HG02870 (cell line): ENCODE measurements at regions not wholly inside any gene's neighbourhood (a gene's known extent, or its start where the extent isn't known, plus 50 kb on each side); places are given as distances from the start of the nearest gene placed in this dataset.
"Not testable (repeated sequence)": the region's sequence is repeated elsewhere in the genome, so short reads cannot be mapped to it uniquely, and the experiment has no call there.

Experiments used
- ATAC-seq: cut with Tn5 transposase; IDR thresholded peaks from one replicate; pipeline ENCODE4 v1.9.1; 2021; ENCODE audit warnings: mild to moderate bottlenecking, moderate library complexity; ENCODE audit not compliant: unreplicated experiment

DNA sequence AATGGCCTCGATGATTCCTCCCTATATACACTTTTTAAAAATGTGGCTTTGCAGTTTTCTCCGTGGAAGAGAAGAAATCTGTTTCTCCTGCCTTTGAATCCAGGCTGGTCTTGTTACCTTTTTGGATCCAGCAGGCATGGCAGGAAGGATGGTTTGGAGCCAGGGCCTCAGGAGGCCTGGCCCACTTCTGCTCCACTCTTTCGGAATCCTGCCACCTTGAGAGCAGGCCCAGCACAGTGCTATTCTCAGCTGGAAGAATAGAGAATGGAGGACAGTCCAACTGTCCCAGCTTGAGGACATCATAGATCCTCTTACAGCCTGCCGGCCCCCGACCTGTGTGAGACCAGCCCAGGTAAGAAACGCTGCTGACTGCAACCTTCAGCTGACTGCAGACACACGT lies 421.5 kb downstream of the FUT8 start:
- ATAC-seq = no peak

DNA sequence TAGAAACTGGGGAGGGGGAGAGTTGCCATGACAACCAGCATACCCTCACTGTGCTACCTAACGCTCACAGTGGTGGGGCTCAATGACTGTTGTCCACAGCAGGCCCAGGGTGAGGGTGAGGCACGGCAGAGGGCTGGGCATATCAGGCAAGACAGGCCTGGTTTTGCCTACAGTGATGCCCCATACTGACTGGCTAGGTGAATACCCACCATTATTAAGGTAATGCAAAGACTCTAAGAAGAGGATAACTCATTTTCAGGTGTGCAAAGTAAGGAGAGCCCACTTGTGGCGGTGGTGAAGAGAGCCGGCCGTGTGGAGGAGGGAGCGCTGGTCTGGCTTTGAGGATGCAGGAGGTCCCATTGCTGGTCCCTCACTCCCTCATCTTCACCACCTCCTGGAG lies 422.3 kb downstream of the FUT8 start:
- ATAC-seq = no peak

DNA sequence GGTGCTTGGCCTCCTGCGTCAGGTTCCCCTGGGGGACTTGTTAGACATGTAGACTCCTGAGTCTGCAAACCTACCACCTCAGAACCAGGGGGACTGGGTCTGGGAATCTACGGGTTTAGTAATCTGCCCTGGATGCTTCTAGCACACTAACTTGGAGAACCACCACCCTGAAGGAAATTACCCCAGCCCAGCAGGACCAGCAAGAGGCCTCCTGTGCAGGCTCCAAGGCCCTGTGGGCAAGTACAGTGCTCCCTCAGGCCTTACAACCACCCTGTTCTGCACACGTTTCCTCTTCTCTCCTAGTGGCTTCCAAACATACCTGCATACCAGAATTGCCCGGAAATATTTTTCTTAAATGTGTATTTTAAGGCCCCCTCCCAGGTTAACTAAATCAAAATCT lies 423.0 kb downstream of the FUT8 start:
- ATAC-seq = no peak

DNA sequence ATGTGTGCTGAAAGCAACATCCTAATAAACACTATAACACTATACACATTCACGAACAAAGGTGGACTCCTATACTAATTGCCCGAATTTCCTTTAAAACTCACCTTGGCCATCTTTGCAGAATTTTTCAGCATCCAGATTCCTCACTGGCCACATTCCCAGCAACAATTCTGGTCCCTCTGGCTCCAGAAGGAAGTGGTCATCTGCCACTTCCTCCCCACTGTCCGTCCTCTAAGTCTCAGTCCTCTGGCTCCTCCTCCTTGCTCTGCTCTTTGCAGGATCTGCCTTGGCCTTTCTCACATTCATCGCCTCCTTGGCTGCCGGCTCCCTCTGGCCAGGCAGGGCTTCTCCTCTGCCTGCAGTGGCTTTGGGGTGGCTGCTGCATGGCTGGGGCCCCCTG lies 426.0 kb downstream of the FUT8 start:
- no peak for ATAC-seq

DNA sequence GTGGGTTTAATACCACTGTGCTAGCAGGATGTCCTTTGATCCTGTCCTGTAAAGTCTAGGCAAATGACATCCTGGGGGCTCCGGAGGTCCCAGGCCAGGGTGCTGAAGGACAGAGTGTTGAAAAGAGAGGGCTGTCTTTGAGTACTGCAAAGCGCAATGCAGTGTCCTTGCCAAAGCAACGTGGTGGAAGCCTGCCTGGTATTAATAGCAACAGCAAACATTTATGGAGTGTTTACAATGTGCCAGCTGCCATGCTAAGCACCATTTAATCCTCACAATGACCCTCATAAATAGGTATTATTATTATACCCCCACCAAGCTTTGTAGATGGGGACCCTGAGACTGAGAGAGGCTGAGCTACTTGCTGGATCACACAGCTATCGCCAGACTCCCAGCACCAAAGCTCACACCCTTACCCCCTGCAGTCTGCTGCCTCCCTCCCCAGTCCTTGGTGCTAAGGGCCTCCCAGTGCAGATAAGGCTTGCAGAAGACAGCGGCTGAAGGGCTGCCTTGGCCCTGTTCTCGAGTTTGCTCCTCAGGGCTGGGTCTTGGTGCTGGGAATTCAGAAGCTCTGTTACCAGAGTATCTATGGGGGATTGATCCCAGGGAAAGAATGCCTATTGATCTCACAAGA lies 427.7 kb downstream of the FUT8 start:
- no peak for ATAC-seq

DNA sequence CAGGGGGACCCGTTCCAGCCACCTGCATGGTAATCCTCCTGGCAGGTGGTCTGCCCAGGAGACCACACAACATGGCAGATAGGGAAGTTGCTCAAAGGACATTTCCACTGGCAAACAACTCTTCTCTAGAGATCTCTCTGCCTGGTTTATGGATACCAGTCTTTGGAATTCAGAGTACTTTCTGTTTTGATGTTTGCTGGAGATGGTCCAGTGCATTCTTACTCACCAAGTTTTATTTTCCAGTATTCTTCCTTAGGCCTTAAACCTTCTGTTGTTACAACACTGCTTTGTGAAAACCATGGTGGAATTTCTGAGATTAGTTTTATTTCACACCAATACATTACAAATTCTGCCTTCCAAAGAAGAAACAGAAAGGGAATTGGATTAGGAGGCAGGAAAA lies 428.3 kb downstream of the FUT8 start:
- ATAC-seq = no peak

DNA sequence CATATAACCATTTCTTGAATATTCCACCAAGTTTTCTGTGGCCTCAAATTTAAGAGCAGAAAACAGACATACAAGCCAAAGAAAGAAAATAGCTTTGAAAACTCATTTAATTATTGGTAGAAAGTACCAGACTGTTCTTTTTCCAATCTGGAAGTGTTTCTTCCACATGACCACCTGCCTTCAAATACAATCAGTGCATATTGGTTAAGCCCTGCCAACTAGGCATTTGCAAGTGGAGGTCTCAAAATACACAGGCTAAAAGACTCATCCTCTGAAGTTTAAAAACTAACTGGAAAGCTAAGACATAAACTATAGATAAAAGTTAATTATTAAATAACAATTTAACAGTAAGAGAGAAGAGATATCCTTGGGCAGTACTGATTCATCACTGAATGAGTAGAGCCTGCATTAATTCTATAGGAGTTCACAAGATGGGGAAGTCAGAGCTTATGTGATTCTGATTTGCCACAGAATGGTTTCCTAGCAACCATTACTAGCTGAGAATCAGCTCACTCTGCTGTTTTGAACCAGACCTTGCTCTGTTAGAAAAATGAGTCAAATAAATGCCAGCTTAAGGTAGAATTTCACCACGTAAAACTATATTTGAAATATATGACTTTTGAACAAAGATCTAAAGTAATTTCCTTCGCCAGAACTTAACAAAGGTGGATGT lies 433.8 kb downstream of the FUT8 start:
- no peak for ATAC-seq

DNA sequence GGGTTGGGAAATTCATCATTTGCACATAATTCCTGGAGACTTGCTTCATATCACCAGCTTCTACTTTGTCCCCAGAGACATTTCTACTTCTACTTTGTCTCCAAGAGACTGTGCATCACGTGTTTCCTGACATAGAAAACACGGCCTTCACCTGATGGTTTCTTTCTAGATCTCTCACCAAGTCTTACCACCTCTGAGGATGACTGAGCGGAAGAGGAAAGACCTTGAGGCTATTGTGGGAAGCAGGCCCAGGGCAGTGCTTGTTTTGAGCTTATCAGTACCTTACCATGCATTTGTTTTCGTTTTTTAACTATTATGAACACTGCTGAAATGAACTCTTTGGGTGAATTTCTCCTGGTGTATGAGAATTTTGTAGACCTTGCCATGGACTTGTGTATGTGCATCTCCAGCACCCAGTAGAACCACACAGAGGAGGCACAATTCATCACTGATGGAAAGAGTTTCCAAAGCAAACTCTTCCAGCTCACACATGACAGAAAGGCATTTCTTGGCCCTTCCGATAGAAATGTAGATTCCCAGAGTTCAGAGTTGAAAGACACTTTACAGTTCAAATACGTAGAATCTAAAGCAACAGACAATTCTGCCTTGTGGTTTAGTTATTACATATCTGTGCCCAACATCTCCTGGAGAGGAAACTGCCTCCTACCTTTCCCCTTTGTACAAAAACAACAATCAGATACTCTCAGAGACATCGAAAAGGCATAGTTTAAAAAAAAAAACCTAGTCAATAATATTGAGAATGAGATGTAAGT lies 434.7 kb downstream of the FUT8 start:
- no peak for ATAC-seq

DNA sequence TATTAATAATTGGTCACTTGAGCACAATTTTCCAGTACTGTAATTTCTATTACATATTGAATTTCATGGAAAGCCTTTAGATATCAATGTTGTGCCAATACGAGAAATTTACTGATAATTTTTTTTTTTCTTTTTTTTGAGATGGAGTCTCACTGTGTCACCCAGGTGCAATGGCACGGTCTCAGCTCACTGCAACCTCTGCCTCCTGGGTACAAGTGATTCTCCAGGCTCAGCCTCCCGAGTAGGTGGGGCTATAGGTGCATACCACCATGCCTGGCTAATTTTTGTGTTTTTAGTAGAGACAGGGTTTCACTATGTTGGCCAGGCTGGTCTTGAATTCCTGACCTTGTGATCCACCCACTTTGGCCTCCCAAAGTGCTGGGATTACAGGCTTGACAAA lies 435.4 kb downstream of the FUT8 start:
- ATAC-seq = not testable (repeated sequence)

DNA sequence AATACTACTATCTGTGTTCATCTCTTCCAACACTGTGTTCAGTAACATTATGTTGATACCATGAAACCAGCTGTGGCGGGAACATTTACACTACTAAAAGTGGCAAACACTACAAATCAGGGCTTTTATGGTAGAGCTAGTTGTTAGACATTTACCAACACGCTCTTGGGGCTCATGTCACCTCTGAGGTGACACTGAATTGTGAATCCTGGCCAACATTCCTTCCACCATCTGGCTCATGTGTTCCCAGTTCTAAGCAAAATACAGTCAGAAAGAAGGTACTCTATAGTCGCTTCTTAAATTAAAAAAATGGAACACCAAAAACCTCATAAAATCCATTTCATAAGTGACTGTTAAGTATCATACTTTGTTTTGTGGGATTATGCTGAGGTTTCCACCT lies 436.6 kb downstream of the FUT8 start:
- no peak for ATAC-seq

DNA sequence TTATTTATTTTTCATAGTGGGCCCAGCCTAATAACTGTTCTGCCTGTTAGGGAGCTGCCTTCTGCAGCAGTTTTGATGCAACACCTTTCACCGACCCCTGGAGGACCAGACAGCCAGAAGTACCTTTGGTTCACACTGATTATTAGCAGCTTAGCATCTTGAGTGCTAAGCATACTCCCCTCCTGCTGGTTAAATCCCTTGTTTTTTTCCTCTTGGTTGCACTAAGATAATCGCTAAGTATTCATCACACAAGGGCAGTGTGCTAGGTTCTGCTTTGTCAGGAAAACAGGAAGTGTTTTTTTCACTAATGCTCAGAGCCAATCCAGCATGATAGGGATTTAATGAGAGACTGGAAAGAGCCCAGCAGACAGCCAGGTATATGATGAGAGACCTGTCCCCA lies 437.0 kb downstream of the FUT8 start:
- no peak for ATAC-seq

DNA sequence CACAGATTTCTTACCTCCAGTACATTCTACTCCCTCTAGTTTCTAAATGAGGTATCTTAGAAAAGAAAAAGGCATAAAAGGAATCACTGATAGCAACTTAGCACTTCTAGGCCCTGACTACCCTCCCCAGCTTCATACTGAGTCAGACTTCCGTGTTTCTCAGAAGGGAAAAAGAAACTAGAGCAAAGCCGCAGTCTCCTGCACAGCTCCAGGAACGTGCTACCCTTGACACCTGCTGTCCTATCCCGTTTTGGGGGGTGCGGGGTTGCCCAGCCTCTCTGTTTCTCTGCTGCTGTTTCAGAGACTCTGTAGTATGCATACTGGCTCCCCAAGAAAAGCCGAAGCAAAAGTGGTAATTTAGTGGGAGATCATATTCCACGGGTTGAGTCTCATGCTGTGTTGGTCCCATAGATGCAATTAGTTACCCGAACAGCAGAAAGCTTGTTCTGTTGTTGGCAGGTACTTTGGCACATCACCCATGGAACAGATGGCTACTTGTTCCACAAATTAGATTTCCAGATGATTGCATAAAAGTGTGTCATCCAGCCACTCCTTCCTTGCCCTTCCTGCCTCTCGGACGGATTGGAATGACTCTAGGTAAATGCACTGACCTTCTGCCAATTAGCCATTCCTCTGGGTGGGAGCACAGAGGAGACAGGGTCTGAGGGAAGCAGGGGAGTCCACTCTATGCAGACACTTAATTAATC lies 438.1 kb downstream of the FUT8 start:
- ATAC-seq = no peak

DNA sequence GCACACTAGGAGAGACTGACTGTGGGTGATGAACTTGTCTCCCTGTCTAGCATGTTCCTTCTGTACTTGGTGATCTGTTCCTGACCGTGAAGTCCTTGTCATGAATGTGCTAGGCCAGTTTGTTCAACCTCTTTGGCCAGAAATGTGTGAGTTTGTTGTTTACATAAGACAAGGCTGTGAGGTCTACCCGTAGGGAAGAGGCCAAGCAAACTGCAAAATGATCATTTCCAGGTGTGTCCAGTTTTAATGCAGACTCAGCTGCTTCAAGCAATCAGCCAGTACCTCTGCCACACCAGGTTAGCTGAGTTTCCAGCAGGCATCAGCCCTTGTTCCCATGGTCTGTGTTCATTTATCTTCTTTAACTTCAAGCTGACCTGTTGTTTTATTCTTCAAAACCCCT lies 440.2 kb downstream of the FUT8 start:
- ATAC-seq = no peak

DNA sequence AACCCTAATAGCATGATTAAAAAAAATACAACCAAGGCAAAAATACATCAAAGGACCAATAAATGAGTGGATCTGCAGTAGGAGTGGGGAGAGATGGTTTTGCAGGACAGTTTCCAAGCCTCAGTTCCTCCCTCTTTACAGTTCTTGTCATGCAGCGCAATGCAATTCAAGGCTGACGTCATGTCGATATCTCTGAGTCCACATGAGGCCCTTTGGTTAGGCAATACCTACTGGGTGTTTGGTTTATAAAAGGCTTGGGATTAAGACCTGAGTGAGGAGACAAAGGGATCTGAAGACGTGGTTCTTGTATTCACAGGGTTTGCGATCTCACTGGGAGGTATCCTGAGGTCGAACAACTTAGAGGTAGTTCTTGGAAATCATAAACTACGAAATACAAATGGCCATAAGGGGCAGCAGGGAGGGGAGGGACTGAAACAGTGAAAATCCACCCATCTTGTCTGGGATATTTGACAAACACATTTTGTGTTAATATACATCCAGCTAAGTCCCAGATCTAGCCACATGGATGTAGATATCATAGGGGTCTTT lies 441.0 kb downstream of the FUT8 start:
- no peak for ATAC-seq

DNA sequence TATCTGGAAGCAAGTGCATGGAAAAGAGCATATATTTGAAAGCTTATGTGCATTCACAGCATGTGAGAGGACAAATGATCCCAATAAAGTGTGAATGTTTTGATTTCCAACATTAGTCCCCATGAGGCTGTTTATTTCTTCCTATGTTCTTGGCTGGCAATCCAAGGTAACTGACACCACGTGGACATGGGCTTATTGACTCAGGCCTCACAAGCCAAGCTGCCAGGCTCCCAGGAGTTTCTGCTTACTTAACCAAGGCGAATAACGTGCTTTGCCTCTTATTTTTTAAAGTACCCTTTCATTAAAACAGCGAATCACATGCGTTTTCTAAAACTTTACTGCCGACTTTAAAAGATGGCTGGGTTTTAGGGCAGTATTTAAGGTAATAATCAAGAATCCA lies 441.7 kb downstream of the FUT8 start:
- ATAC-seq = no peak

DNA sequence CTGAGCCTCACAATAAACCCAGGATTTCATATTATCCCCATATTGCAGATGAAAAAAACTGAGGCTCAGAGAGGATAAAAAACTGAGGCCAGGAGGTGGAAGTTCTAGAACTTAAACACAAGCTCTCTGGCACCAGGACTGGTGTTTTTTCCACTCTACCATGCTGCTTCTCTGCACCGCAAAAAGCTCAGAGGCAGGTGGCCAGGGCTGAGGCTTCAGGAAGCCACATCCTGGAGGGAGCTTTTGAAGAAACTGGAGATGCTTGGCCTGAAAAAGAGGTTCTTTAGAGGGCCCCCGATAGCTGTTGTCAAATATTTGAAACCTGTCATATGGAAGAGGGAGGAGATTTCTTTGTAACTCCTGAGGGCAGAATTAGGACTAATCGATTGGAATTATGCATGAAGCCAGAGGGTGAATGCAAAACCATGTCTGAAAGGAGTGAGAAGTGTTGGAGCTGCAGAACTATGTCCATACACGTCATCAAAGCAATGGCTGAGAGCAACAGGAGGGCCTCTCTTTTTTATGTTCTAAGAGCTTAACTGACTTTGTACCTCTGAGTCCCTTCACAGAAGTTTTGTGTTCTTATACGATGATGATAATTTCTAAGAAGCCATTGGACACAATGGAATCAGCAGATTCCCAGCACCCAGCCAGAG lies 448.6 kb downstream of the FUT8 start:
- ATAC-seq = no peak

DNA sequence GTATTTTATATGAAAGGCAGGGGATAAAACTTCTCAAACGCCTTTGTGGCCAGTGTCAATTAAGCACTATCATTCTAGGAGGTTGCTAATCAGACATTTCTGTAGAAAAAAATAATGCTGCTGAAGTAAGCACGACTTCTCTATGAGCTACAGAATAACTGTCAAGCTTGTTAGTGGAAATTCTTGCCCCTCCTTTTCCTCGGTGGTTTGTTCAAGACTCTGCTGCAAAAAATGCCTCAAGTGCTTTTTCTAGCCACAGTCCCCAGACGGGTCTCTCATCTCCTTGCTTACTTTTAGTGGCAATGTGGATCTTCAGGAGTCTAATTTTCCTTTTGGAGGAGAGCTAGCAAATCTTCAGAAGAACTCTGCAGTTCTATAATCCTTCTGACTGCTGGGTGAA lies 452.0 kb downstream of the FUT8 start:
- no peak for ATAC-seq

DNA sequence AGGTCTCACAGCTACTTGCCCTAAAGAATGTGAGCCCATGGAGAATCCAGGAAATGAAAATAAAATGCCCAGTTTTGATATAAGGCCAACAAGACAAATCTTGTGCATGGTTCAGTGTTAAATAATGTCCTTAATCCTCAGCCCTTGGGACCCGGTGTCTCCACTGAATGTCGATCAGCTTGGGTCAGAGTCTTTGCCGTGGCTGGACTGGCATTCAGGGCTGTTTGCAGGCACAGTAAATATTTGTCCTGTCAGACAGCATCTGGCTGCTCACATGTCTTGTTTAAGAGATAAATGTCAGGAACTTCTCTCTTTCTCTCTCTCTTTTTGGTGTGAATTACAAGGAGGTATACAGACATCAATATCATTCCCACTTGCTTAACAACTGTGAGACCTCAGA lies 452.5 kb downstream of the FUT8 start:
- no peak for ATAC-seq

DNA sequence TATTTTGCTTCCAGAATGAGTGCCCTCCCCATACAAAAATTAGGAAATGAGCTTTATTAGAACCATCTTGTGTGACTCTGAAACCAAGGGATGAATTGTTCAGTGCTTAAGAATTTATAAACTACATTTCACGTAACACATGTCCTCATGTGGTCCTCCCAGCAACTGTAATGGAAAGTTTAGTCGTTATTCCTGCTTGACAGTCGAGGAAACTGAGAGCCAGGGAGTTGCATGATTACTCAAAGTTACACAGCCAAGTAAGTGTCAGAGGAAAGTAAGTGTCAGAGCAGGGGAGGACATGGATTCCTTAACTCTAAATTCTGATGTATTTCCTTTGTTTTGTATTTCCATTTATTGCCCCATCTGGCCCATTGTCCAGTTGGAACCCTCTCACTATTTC lies 453.9 kb downstream of the FUT8 start:
- no peak for ATAC-seq

DNA sequence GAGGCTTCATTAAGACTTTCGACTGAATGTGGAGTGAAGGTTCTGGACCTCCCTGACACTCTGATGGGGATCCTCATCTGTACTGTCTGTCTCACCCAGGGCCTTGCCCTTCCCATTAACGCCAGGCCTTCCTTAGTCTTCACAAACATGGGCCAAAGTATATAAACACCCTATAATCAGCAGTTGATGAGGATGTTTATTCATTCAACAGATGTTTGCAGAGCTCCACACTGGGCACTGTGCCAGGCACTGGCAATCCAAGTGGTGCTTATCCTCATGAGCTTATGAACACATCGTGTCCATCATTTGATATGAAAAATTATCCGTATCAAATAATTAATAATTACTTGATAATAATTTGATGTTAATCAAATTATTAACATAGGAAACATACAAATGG lies 454.4 kb downstream of the FUT8 start:
- no peak for ATAC-seq

DNA sequence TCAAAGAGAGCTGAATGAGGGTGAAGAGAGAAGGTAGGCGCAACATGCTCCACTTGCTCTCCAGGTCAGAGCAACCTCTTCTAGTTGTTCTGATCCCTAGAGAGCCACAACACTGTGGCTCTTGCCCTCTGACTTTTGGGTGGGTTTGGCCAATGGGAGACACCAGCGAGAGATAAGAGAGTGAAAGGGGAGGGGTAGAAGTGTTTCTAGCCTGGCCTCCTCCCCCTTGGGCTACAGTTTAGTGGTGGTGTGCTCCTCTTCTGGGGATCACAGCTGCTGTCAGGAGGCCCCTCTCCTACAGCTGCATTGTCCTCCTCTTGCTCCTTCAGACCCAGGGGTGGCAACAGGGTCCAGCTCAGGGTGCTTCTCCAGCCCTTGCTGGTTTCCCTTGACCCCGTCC lies 454.8 kb downstream of the FUT8 start:
- ATAC-seq = no peak
